Dedifferentiated amniotic fluid mesenchymal stem cell (primary cell): ENCODE measurements at regions not wholly inside any gene's neighbourhood (a gene's known extent, or its start where the extent isn't known, plus 50 kb on each side); places are given as distances from the start of the nearest gene placed in this dataset.

Source experiments
- DNase-seq: peaks from one replicate; pipeline ENCODE4 v3.0.0-alpha.2; 2016; ENCODE audit errors: extremely low spot score

- no peak for DNase-seq
Observed at GRCh38 chr3:193873426-193874201, 262.3 kb upstream of the HES1 start.

- no peak for DNase-seq
Observed at GRCh38 chr3:193874512-193874911, 261.4 kb upstream of the HES1 start.

- no peak for DNase-seq
Observed at GRCh38 chr3:193874997-193875593, 260.9 kb upstream of the HES1 start.

- DNase-seq: no peak
Observed at GRCh38 chr3:193875601-193876321, 260.2 kb upstream of the HES1 start.

GRCh38 chr3:193879099-193879863 is 256.7 kb upstream of the HES1 start:
- no peak for DNase-seq

GRCh38 chr3:193879864-193880242 is 256.1 kb upstream of the HES1 start:
- DNase-seq: no peak

GRCh38 chr3:193882091-193882490 is 253.9 kb upstream of the HES1 start:
- DNase-seq: no peak

GRCh38 chr3:193883551-193883950 is 252.4 kb upstream of the HES1 start:
- no peak for DNase-seq

GRCh38 chr3:193884027-193884426 is 251.9 kb upstream of the HES1 start:
- no peak for DNase-seq

- no peak for DNase-seq
Observed at GRCh38 chr3:193884652-193885051, 251.3 kb upstream of the HES1 start.

- no peak for DNase-seq
Observed at GRCh38 chr3:193885832-193886231, 250.1 kb upstream of the HES1 start.

- DNase-seq: no peak
Observed at GRCh38 chr3:193890016-193890897, 245.7 kb upstream of the HES1 start.

GRCh38 chr3:193894121-193894863 is 241.7 kb upstream of the HES1 start:
- no peak for DNase-seq

- DNase-seq: no peak
Observed at GRCh38 chr3:193895409-193895808, 240.5 kb upstream of the HES1 start.

- no peak for DNase-seq
Observed at GRCh38 chr3:193896419-193896818, 239.5 kb upstream of the HES1 start.

GRCh38 chr3:193897288-193897687 is 238.7 kb upstream of the HES1 start:
- no peak for DNase-seq

GRCh38 chr3:193897731-193898180 is 238.2 kb upstream of the HES1 start:
- DNase-seq: no peak

- DNase-seq: no peak
Observed at GRCh38 chr3:193899001-193899400, 236.9 kb upstream of the HES1 start.

- DNase-seq: no peak
Observed at GRCh38 chr3:193901007-193901406, 234.9 kb upstream of the HES1 start.
